ENCODE measurements at regions not wholly inside any gene's neighbourhood (a gene's known extent, or its start where the extent isn't known, plus 50 kb on each side); places are given as distances from the start of the nearest gene placed in this dataset.

GRCh38 chr9:4435197-4435596 lies 55.1 kb upstream of the SLC1A1 start:
- no peak for DNase-seq

DNA sequence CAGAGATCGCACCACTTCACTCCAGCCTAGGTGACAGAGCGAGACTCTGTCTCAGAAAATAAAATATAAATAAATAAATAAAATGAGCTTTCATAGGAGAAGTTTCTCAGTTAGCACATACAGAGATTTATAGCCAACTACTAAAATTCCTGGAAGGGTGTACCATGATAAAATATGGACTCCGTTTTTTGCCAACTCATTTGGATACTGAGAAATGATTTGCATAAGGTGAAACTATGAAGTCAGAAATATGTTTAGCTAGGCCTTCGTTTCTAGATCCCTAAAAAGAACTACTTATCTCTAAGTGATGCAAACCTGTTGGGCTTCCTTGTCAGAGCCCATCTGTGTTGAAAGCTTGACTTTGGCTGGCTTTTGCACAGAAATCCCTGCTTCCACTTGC lies 56.9 kb upstream of the SLC1A1 start:
- no peak for DNase-seq

DNA sequence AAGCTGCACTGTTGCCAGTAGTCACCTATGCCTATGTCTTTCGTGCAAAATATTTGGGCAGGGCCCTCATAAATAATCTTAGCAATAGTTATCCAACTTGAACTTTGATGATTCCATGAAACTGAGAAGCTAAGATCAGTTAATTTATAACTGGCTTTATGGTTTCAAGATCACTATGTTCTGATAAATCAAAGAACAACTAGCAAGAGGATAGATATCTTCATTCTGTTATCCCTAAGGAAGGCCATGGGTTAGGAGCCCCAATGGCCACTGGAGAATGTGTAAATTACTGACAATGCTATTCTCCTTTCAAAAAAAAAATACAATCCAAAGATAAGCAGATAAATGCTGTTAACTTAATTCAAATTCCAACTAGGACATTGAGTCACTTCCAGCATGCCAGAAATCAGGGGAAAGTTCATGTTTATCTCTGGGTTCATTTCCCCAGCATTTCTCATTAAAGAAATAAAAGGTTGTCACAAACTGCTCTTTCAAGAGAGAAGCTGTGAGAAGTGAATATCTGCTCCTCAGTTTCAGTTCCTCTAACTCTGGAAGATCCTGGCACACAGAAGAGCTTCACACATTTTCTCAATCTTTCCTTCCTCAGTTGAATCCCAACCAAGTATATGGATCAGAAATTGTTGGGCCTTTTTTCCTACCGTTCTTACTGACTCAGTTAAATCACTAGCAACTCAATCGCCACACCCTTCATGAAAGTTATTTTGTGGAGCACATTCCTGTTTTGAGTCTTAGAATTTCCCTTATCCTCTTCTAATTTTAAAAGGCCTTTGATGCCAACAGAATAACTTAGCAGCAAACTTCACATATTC lies 59.6 kb upstream of the SLC1A1 start:
- DNase-seq, result no peak

GRCh38 chr9:4425319-4426045 lies 64.8 kb upstream of the SLC1A1 start:
- DNase-seq, result no peak

DNA sequence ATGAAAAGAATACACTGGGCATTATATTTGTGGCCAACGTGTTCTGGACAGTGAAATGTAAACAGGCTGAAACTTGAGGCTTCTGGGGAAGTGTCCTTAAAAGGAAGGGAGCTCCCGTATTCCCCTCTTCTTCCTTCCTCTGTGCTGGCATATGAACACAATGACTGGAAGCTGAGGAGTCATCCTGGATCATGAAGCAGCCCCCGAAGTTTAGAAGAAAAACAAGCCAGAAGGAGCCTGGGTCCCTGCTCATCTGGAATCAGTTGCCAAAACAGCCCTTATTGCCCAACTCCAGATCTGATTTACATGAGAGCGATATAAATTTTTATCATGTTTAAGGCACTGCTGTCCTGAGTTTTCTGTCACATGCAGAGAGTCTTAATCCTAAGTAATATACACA lies 65.4 kb upstream of the SLC1A1 start:
- DNase-seq, result no peak

- DNase-seq, result no peak
These were observed 66.2 kb upstream of the SLC1A1 start for GRCh38 chr9:4424038-4424437.

DNA sequence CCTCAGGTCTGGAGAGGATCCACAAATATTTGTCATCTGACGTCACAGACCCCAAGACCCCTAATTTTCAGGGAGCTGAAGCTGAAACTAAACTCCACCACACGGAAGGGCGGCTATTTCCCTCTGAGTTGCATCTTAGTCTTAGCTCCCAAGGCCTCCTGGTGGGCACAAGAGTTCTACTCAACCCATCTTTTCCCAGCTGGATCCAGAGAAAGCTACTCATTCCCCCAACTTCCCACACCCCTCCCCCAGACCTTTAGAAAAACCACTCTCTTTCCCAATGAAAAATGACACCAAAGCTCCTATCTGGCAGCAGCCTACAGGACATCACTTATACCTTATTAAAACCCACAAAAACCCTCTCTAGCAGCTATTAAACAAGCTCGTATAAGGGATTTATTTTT lies 67.1 kb upstream of the SLC1A1 start:
- DNase-seq, result no peak

DNA sequence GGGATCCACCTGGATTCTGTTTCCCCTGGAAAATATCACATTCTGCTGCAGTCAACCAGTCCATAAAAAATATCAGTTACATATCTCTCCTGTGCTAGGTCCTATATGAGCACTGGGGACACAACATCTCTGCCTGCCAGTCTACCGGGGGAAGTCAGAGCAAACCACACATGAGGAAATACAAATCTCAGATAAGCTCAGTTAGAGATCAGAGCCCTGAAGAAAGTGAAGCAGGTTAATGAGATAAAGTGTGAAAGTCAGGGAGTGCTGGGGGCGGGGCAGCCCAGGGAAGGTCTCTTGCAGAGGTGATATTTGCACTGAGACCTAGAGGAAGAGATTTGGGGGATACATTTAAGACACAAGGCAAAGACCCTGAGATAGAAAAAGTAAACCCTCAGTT lies 67.8 kb upstream of the SLC1A1 start:
- DNase-seq, result no peak

DNA sequence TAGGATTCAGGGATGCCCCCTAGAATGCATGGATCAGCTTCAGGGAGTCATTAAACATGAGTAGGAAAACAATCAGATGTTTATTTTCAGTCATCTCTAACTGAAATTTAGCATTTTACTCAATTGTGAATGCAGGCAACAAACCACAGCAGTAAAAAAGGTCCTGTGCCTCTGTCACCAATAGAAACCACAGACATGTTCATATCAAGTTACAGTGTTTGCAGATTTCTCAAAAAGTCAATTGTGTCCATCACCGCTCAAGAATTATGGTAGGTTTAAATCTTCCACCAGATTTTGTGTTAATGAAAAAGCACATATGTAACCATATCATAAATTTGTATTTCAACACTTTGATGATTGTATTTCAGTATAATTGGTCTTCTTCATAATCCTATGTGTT lies 68.4 kb upstream of the SLC1A1 start:
- DNase-seq, result no peak

- DNase-seq, result no peak
These were observed 69.9 kb upstream of the SLC1A1 start for GRCh38 chr9:4420351-4420750.

DNA sequence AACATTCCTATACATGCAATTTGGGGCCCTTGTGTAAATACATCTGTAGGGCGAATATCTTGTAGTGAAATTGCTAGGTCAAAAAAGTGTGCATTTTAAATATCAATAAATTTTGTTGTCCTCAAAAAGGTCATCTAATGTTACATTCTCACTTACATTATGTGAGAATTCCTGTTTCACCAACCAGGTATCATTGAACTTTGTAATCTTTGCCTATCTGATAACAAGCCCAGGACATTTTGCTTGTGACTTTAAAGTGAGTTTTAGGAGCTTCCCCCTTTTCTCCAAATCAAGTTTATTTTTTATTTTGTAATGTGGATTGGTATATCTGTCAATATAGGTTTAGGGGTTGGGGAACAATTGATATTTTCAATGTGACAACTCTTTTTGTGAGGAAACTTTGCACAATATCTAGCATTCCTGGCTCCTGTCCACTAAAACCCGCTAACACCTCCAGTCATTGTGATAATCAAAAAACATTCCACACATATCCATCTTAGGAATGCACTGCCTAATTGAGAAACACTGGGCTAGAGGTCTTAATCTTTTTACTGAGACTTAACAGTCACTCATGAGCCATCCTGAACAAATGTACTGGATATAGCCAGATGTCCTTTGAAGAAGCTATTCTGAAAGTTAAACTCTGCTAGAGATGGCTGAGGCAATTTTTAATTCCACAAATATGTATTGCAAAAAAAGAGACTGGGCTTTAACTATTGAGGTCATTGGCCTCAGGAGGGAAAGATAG lies 72.5 kb upstream of the SLC1A1 start:
- no peak for DNase-seq

DNA sequence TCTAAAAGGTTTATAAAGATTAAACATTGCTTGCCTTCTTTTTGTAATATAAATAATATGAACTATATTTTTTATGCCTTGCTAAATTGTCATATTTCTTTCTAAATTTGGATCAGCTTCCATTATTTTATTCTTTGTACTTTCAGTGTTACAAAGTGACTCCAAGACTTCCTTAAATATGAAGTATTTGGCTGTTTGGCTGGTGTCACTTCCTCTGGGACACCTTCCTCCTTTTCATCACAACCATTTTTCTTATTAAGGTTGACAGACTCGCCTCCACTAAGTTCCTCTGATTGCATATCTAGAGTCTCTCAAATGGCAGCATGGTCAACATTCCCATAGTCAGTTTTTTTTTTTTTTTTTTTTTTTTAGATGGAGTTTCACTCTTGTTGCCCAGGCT lies 73.8 kb upstream of the SLC1A1 start:
- no peak for DNase-seq

- DNase-seq, result no peak
These were observed 75.0 kb upstream of the SLC1A1 start for GRCh38 chr9:4415281-4415680.

DNA sequence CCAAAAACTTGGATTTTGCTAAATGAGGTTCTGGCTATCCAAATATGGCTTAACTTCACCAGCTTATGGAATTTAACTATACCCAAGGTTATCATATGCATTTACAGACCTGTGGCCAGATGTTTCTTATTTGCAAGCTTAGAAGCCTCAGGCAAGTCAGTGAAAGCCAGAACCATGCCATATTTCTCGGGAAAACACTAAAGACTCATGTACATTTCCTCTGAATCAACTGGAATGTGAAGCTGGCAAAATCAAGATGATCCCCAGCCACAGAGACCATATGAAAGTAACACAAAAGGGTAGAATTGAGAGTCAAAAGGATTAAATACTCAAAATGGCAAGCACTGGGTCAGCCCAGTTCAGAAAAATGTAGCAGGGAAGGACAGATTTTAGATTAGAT lies 76.4 kb upstream of the SLC1A1 start:
- no peak for DNase-seq

- DNase-seq, result no peak
These were observed 86.1 kb upstream of the SLC1A1 start for GRCh38 chr9:4404156-4404555.

GRCh38 chr9:4402501-4402900 lies 87.8 kb upstream of the SLC1A1 start:
- no peak for DNase-seq

- DNase-seq, result no peak
These were observed 89.5 kb upstream of the SLC1A1 start for GRCh38 chr9:4400731-4401130.

DNA sequence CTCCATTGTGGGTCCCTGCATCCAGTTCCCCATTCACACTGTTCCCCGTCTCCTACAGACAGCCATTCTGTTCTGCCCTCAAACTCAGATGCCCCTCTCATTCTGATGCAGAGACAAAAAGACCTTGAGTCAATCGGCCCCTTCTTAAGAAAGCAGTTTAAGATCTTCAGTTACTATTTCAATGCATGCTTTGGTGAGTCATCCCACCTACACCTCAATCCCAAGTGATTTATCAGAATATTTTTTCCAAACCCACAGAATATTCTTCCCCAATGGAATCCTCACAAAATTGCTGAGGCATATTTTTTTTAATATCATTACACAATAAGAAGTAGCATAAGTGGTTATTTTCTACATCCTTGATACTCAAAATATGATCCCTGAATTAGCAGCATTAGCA lies 92.4 kb upstream of the SLC1A1 start:
- DNase-seq, result peak in 5 of 56 donors; percentile 1 to 12 (median 5)

DNA sequence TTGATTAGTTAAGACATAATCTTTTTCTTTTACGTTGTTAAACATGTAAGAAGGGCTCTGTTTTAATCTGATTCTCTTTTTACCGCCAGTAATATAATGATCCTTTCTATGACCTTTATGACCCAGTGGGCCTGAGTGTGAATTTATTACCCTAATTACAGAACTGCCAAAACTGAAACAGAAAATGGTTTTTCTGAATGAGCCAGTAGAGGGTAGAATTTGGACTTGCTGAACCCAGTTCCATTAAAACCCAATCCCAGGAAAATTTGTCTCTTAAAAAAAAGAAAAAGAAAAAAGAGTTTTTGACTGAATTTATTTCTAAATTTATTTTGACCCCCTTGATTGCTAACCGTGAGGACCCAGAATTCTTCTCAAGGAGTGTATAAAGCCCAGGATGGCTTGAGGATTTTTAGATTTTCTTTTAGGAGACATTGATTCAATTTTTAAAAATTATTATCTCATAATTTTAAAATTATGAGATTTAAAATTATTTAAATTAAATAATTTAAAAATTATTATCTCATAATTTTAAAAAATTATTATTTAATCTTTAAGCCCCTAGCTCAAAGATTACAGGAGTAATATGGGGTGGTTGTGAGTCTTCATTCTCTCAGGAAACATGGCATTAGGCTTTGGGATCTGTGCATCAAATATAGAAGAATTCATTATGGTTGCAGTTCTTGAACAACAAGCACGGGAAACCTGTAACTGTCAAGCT lies 94.1 kb upstream of the GLIS3 start:
- no peak for DNase-seq

DNA sequence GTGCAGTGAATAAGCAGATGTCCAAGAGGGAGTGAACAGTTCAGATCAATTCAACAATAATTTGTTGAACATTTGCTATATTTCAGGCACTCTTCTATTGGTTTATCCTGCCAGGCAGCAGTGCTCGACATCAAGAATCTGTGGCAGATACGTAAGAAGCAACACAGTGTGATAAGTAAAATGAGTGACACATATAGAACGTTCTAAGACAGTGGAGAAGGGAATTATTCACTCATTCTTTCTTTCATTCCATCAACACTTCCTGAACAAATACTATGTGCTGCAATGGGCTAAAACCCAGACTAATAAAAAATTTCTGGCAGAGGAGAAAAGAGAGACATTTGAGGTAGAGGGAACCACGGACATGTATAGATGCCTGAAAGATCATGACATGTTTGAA lies 89.9 kb upstream of the GLIS3 start:
- DNase-seq, result no peak

DNA sequence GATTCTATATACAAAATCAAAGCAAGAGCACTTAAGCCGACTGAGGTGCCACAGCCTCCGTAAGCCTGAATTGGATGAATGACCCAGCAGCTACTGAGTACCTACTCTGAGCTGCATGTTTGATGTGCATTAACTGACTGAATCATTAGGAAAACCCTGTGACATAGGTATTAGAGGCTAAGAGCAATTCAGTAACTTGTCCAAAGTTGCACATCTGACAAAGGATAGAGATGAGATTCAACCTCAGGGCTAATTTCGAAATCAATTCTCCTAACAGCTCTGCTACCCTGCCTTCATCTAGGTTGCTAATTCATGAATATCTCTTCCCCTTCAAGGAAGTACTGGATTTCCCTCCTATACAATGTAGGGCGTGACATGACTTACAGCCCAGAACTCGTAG lies 89.1 kb upstream of the GLIS3 start:
- no peak for DNase-seq

- no peak for DNase-seq
These were observed 87.0 kb upstream of the GLIS3 start for GRCh38 chr9:4386819-4387218.

Data from nucleus accumbens (tissue), 56 donors.